Stimulated activated CD8-positive, alpha-beta memory T cell treated with anti-CD3 and anti-CD28 coated beads, Interleukin-12 subunit alpha, Interleukin-12 subunit beta, amount 100 ng/mL, for 24 hours (primary cell): ENCODE measurements at regions not wholly inside any gene's neighbourhood (a gene's known extent, or its start where the extent isn't known, plus 50 kb on each side); places are given as distances from the start of the nearest gene placed in this dataset.

Experiments used
- DNase-seq: peaks from one replicate; pipeline ENCODE4 v3.0.0-alpha.2; 2020; ENCODE audit errors: extremely low read depth

DNA sequence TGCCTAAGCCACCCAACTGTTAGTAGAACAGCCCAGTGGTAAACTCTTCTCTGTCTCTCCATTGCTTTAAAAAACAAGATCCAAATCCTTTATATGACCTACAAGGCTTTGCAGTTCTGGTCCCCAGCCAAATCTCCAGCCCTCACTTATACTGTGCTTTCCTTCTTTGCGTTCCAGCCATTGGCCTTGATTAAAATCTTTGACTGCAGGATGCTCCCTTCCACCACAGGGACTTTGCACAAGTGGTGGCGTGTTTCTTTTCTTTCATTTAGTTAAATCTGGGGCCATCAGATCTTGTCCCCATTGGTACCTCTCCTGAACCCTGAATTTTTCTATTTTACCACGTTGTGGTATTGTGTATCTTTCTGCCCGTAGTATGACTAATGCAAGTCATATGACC, 183.7 kb downstream of the VRK1 start:
- no peak for DNase-seq

DNA sequence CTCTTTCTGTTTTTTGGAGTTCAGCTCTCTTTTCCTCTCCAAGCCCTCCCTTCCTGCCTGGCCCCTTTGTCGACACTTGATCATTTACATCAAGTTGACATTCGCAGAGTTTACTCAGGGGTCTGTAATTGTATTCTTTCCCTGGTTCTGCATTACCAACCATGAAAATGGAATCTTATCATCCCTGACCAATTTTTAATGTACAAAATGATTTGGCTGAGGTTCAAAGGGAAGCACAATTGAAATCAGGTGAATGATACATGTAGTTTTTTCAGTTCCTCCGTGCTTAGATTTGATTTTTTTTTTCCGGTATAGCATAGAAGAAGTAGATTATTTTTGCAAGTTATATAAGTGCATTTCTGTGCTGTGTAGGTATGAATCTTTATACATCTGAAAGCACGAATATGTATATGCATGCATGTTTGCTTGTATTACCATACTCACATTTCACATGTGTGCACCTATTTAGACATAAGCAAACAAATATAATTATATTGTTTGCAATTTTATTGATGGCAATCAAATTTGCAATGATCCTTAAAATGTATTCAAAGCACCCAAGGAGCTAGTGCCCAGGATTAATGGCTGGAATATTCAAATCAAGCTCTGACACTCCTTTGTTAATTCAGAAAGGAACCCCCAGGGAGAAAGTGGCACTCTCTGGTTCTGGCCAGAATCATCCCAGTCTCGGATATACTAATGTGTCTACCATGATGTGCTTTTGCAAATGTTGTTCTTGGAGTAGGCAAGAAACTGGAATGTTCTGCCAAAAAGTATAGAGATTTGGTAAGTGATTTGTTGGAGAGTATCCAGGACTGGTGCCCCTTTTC, 189.3 kb downstream of the VRK1 start:
- DNase-seq, result no peak

DNA sequence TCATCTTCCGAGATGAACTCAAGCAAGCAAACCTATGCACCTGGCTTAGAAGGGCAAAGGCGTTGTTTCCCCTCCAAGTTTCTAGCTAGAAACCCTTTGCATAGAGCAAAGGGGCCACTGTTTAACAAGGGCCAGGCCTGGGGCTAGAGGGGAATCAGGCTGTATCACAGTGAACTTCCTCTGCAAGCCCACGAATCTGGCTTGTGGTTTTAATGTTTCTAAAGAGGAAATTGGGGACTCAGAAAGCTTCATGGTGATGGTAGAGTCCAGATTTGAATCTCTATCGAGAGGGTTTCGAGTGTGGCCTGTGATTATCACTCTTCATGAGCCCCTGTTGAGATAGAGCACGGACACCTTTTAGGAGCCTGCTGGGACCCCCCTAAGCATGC, 189.9 kb downstream of the VRK1 start:
- no peak for DNase-seq

DNA sequence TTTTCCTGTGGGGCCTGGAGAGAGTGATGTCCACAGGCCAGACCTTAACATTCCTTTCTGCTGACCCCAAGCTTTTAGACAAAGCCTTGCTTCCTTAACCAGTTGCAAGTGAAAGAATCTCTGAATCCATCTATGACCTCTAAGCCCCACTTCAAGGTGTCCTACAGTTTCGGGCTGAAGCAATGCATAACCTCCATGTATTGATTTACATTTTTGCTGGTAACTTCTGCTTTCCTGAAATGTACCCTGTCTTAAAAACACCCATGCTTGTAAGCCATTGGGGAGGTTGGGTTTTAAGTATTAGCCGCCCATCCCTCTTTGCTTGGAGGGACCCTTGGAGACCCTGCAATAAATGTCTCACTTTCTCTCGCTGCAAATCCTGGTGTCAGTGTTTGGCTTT, 190.6 kb downstream of the VRK1 start:
- DNase-seq, result no peak

DNA sequence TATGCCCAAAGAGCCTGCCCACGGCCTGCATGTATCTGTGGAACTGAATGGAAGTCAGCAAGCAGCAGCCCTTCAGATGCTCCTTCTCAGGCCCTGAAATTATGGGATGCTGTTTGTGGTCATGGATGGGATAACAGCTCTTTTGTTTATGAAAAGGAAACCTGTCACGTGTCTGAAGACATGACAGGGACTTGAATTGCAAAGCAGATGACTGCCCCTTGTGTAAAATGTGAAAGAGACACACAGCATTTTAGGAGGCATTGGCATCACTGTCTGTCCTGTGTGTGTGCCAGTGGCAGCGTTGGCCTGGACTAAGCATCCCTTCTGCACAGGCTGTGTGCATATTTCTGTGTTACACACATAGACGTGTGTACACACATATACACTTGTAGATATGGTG, 192.1 kb downstream of the VRK1 start:
- DNase-seq, result no peak

DNA sequence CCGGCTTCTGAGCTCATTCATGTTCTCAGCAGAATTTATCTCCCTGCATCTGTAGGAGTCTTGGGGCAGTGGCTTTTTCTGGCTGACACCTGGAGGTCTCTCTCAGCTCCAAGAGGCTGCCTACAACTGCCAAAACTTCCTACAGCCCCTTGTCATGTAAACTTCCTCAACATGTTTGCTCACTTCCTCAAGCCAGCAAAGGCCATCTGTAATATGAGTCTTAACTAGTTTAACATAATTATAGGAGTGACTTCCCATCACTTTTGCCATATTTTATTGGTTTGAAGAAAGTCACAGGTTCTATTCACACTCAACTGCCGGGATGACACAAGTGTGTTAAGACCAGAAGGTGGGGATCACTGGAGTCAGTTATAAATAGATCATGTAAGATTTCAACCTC, 194.0 kb downstream of the VRK1 start:
- DNase-seq, result no peak

DNA sequence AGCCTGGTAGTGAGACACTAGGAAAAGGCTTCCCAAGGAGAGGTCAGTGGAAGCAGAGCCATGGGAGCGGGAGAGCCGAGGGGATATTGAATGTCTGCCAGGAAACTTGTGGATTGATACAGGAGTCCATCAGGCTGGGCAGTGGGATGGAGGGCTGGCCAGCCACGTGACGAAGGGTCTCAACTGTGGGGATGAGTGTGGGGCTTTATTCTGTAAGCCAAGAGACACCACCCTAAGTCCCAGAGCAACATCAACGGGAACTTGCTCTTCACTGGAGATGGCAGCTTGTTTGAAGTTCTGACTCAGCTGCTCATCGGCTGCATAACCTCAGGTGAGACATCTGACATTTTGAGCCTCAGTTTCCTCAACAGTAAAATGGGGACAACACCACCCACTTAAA, 197.8 kb downstream of the VRK1 start:
- DNase-seq, result no peak

DNA sequence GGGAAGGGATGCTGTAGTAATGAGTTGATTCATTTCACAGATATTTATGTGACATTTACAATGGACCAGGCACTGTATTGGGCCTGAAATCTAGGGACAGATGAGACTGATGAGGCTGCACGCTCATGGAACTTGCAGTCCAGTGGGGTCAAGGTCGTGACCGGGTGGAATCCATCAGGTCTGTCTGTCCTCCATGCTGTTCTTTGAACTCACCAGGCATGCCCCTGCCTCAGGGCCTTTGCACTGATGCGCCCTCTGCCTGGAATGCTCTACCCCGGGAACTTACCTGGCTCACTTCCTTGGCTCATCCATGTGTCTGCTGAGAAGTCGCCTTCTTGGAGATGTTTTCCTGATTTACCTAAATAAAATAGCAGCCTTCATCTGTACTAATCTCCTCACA, 200.1 kb downstream of the VRK1 start:
- no peak for DNase-seq

DNA sequence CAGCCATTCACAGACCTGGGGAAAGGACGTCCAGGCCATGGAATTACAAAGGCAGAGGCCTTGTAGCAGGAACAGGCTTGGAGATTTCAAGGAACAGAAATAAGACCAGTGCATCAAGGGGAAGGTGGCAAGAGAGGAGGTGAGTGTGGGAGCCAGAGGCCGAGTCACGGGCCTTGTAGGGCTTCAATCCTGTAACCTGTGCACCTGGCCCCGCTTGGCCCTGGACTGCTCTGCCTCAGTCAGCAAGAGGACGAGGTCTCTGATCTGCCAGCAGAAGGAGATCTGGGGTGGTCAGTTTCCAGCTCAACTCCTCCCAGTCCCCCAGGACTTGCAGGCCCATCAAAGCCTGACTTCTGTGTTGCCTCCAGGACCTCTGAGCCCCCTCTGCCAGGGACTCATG, 200.8 kb downstream of the VRK1 start:
- DNase-seq, result no peak

DNA sequence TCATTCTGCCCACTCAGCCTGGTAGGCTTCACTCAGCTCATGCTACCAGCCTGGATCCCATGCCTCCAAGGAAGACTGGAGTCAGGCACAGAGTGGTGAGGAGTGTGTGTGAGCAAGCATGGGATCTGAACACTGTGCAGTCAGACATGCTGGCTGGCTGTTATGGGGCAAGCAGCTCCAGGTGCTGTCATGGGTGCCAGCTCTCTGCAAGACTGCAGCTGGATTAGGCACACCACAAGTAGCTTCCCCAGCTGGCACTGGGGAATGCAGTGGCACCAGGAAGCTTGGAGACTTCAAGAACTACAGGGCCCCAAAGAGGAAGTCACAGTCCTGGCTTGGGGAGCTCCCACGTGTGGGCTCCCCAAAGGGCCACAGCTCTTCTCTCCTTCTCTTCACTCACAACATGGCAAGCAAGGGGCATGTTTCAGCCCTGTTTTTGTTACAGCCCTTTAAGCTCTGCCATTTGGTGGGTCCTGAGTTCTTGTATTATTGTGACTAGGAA, 202.5 kb downstream of the VRK1 start:
- no peak for DNase-seq

DNA sequence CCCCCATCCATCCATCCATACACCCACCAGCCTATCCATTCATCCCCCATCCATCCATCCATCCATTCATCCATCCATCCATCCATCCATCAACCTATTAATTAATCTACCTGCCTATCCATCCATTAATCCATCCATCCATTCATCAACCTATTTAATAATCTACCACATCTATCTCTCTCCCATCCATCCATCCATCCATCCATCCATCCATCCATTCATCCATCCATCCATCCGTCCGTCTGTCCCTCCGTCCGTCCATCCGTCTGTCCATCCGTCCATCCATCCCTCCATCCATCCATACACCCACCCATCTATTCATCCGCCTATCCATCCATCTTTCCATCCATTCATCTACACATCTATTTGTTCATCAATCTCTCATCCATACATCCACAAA, 205.3 kb downstream of the VRK1 start:
- no peak for DNase-seq

DNA sequence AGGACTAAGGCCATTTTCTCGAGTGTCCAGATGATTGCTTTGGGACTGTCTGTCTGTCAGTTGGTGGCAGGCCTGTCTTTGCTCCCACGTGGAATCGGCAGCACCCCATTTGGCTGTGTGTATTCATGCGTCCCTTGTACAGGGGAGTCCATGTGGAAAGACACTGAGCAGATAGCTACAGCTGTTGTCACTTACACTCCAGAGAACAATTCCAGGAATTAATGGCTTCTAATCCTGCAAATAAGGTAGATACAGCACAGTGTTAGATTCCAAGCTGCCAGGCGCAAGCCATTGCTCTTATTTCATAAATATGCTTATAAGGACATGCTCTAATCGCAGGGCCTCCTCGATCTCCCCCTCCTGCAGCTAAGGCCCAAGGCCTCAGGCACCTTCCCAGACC, 208.8 kb downstream of the VRK1 start:
- no peak for DNase-seq

DNA sequence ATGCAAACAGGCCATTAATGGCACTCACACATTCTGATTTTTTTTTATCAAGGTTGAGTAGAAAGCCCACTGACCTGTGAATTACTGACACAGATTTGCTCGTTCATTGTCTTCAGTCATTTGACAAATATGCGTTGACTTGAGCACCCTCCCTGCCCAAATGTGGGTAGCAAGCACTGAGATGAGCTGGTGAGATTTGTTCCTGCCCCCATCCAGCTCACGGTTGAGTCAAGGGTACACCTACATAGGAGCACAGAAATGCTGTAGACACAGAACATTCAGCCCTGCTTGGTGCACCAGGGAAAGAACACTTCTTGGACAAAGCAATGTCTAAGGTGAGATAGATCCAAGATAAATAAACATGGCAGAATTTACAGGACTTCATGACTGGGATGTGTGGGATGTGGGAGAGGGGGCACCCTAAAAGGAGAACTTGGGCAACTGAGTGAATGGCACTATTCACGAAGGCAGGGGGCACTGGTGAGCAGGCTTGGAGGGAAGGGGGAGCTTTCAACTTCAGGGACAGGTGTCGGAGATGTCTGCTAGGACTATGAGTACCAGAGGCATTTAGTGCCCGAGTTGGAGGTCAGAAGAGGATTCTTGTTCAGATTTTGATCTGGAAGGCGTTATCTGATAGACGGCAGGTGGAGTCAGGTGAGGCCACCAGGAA, 213.4 kb downstream of the VRK1 start:
- no peak for DNase-seq

DNA sequence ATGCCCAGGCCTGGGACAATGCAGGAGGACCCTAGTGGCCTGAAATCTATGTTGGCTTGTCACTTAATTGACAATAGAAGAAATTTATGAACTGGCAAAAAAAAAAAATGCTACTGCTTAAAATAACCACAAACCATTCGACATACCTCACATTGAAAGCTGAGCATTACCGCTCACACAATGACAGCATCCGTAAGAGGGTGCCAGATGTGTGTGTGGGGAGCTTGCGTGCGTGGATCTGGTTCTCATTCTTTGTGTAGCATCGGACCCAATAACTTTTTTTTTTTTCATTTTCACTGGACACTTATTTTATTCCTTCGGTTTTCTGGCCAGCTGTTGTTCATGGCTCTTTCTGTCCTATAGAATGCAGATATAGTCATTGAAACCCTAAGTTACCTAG, 216.7 kb downstream of the VRK1 start:
- DNase-seq, result no peak

DNA sequence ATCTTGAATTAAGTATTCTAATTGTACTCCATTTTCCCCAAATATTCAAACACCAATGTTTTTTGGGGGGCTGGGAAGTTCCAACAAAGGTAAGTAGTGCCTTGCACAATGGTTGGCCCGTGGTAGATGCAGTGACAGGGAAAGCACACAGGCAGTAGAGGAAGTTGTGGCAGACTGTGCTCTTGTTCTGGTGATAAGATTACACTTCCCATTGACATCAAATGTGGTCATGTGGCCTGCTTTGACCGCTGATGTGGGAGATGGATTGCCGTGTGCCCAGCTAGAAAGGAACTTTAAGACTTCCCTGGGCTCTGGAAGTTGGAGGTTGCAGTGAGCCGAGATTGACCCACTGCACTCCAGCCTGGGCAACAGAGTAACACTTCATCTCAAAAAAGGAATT, 223.8 kb downstream of the VRK1 start:
- DNase-seq, result no peak

DNA sequence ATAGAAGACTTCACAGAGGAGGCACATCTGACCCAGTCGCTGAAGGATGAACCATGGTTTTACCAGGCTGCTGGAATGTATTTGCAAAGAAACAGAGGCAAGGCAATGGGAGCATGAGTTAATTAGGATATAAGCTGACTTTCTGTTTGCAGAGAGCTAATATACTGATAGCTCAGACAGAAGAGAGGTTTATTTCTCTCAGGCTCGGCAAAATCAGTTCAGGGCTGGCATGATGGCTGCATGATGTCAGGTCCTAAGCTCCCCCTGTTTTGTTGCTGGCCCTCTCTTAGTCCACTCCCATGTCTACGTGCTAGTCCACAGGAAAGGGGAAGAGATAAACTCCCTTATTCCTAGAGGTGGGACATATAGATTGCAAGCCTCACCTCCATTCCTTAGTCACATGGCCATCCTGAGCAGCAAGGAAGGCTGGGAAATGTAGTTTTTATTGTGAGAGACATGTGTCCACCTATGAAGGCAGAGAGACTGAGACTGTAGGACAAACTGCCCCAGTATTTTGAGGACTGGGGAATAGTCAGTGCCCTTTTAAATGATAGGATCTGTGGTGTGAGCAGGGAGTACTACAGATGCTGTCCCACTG, 224.5 kb downstream of the VRK1 start:
- DNase-seq, result no peak

DNA sequence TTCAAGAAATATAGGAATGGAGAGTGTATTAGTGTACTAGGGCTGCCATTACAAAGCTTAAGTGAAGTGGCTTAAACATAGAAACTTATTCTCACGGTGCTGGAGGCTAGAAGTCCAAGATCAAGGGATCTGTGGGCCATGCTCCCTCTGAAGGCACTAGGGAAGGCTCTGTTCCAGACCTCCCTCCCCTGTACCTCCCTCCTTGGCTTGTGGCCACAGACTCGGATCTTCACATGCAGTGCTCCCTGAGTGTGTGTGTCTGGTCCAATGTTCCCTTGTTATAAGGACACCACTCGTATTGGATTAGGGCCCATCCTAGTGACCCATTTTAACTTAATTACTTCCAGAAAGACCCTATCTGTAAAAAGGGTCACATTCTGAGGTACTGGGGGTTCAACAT, 225.6 kb downstream of the VRK1 start:
- no peak for DNase-seq

DNA sequence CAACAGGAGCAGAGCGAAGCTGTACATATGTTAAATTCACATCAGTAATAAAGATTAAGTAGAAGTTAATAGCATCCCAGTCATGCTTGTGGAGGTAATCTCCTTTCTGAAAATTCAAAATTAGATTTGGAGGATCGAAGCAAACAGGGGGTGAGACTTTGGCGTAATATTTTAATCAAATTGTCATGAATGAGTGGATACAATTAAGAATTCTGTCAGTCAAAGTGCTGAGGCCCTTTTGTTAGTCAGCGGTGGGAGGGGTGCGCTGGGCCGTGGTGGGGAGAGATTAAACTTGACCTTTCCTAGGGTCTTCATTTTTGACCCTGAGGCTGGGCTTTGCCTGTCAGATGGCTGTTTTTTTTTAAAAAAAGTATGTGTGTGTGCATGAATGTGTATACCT, 226.7 kb downstream of the VRK1 start:
- DNase-seq, result no peak

DNA sequence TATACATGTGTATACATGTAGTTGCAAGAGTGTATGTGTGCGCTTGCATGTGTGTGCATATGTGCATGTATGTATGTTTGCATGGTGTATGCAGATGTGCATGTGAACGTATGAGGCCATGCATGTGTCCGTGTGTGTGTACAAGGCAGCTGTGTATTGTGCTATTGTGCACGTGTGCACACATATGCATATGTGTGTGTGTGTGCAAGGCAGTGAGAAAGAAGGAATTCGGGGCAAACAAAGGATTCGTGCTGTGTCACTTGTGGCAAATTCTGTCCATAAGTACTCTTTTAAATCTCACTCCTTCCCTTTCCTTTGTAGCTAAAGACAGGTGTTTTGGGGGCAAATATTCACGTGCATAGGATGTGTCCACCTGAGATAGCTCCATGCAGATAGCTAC, 227.1 kb downstream of the VRK1 start:
- DNase-seq, result no peak

DNA sequence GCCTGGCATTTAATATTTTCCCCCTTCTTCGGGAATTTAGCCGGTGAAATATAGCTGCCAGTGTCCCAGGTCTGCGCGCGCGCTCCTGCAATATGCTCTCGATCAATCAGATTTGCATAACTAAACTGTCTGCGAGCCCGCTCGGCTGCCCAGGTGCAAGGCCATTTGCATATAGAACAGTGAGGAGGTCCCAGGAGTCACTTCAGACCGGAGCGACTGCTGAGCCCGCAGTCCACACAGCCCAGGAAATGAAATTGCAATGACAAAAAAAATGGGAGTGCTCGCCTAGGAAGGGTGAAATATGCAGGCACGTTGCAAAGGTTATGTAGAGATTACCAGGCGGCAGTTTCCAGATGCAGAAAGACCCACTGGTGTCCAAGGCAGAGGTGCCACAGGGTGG, 228.5 kb downstream of the VRK1 start:
- DNase-seq, result no peak

DNA sequence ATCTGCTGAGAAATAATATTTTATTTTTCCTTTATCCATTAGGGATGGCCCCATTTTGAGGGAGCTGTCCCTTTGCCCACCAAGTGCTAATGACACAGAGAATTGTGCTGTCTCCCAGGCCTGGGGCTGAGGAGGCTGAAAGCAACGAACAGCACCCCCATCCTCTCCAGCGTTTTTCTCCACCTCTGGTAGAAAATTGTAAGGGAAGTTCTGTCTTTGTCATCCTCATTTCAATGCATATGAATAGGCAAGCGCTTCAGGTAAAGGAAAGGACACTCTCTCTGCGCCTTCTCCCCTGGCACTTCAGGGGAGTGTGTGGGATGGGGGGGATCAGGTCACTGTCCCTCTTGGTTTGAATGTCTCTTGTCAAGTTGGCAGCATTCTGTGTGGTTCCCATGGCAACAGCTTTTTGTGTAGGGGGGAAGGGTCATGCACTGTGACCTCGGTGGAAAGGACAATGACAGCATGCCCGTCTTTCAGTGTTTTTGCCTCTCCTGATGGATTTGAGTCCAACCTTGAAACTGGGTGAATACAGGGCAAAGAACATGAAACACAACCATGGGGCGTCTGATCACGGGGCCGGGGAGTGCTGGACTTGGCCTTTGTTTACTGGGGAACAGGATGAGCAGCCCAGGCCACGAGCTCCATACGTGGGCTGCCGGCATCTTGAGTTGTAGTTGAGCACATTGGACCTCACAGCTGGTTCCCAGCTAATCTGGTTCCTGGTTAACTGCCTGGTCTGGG, 230.2 kb downstream of the VRK1 start:
- no peak for DNase-seq

DNA sequence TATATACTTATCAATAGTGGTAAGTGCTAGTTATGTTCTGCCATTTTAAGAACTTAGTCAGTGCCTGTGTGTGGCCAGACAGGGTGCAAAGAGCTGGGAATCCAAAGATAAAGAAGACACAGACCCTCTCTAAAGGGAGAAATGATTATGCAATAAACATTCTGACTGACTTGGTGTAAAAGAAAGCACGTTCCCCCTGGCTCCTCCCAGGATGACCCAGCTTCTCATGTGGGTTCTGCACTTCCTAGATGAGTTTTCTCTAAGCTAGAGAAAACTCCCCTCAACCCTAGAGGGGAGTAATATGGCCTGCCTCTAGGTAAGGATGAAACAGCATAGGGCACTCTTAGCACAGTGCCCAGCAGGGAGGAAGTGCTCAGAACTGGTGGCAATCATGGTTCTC, 231.2 kb downstream of the VRK1 start:
- DNase-seq, result no peak
